KMS-11 (cell line): ENCODE measurements at regions not wholly inside any gene's neighbourhood (a gene's known extent, or its start where the extent isn't known, plus 50 kb on each side); places are given as distances from the start of the nearest gene placed in this dataset.
"Not testable (repeated sequence)": the region's sequence is repeated elsewhere in the genome, so short reads cannot be mapped to it uniquely, and the experiment has no call there.

Experiments
- H2AFZ ChIP-seq: fragments of 200-600 bp; sonication (generic); 2 replicates; pipeline ENCODE4 v1.6.1; 2016; ENCODE audit warnings: antibody characterized with exemption, mixed run types, low read depth
- H3K27ac ChIP-seq: fragments of 200-600 bp; sonication (generic); 2 replicates; pipeline ENCODE4 v1.6.1; 2016; ENCODE audit warnings: mild to moderate bottlenecking, mixed run types
- H3K27me3 ChIP-seq: fragments of 200-600 bp; sonication (generic); 2 replicates; pipeline ENCODE4 v1.6.1; 2017; ENCODE audit warnings: mild to moderate bottlenecking, low read depth, mixed run types, moderate library complexity; ENCODE audit not compliant: insufficient read depth
- H3K36me3 ChIP-seq: fragments of 200-600 bp; sonication (generic); 2 replicates; pipeline ENCODE4 v1.6.1; 2017; ENCODE audit warnings: mild to moderate bottlenecking, mixed run types; ENCODE audit not compliant: insufficient read depth
- H3K4me1 ChIP-seq: fragments of 200-600 bp; sonication (generic); 2 replicates; pipeline ENCODE4 v1.6.1; 2016; ENCODE audit warnings: mild to moderate bottlenecking, low read depth, mixed run types; ENCODE audit not compliant: poor library complexity, severe bottlenecking
- H3K4me2 ChIP-seq: fragments of 200-600 bp; sonication (generic); 2 replicates; pipeline ENCODE4 v1.7.0; 2016; ENCODE audit warnings: mild to moderate bottlenecking, mixed run types
- H3K4me3 ChIP-seq: fragments of 200-600 bp; sonication (generic); IDR thresholded peaks from 2 replicates; pipeline ENCODE4 v1.6.1; 2017; ENCODE audit warnings: low read depth, low read length, mixed read lengths; ENCODE audit not compliant: insufficient read depth
- H3K79me2 ChIP-seq: fragments of 200-600 bp; sonication (generic); 2 replicates; pipeline ENCODE4 v1.6.1; 2016; ENCODE audit warnings: low read depth, mixed run types; ENCODE audit not compliant: insufficient read depth
- H3K9ac ChIP-seq: fragments of 200-600 bp; sonication (generic); 2 replicates; pipeline ENCODE4 v1.6.1; 2016; ENCODE audit warnings: mild to moderate bottlenecking, mixed run types
- H4K20me1 ChIP-seq: fragments of 200-600 bp; sonication (generic); 2 replicates; pipeline ENCODE4 v1.6.1; 2016; ENCODE audit warnings: mild to moderate bottlenecking, mixed run types; ENCODE audit not compliant: insufficient read depth
- TF ChIP-seq, protein P1 (sequence below): fragments of 200-600 bp; sonication (generic); conservative IDR thresholded peaks from 2 replicates; pipeline ENCODE4 v1.6.1; 2017; ENCODE audit warnings: low read depth, mild to moderate bottlenecking, antibody characterized with exemption, low read length, moderate library complexity, mixed read lengths

DNA sequence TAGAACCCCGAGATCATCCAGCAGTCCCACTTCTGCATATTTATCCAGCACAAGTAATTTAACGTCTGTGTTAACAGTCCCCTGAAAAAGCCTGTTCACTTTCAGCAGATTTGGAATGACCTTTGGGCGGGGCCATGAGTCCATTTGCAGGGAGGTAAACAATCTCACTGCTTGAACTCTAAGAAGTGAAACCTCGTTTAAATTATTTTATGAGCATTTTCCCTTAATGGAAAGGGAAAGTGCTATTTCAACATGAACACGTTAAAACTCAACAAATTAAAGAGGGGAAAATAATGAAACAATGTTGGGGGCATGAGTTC lies 282.8 kb downstream of the GATA3 start:
- Histone ChIP-seq H3K4me2 (no peak overlapping the region), H2AFZ (no peak overlapping the region)

DNA sequence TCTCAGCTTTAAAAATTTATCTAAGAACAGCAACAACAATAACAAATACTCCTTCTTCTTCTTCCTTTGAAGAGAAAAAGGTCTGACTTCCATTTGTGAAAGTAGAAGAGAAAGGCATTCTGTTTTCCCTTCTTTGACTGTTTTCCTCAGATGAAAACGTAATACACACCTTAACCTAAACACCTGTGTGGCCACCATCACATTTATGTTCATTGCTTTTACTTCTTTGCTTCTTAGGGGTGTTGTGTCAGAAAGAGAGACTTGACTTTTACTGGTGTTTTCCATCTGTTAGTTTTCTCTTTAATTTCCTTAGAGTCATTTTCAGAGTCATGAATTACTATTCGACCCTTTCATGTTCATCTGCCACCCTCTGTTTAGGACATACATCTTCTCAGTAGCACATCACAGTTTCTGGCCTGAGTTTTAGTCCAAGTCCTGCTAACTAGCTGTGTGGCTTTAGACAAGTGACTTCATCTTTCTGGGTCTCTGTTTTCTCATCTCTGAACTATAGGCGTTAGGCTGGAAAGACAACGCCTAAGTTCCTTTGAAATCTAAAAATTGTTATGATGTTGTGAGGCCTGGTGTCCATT lies 283.8 kb downstream of the GATA3 start:
- Histone ChIP-seq H3K27ac (no peak overlapping the region), H3K79me2 (no peaks in the 10 kb centered on the region), H3K4me3 (no peak overlapping the region), H3K9ac (no peak overlapping the region), H3K27me3 (no peaks in the 10 kb centered on the region), H3K4me1 (peaks cover 4% of the 10 kb centered on the region), H4K20me1 (no peaks in the 10 kb centered on the region), H2AFZ (no peak overlapping the region), H3K4me2 (no peak overlapping the region), H3K36me3 (no peaks in the 10 kb centered on the region)
- TF ChIP-seq, protein P1, sequence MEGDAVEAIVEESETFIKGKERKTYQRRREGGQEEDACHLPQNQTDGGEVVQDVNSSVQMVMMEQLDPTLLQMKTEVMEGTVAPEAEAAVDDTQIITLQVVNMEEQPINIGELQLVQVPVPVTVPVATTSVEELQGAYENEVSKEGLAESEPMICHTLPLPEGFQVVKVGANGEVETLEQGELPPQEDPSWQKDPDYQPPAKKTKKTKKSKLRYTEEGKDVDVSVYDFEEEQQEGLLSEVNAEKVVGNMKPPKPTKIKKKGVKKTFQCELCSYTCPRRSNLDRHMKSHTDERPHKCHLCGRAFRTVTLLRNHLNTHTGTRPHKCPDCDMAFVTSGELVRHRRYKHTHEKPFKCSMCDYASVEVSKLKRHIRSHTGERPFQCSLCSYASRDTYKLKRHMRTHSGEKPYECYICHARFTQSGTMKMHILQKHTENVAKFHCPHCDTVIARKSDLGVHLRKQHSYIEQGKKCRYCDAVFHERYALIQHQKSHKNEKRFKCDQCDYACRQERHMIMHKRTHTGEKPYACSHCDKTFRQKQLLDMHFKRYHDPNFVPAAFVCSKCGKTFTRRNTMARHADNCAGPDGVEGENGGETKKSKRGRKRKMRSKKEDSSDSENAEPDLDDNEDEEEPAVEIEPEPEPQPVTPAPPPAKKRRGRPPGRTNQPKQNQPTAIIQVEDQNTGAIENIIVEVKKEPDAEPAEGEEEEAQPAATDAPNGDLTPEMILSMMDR = no peak

More for the DNA sequence above, 282.8 kb downstream of the GATA3 start:
- Histone ChIP-seq H3K27ac (no peak overlapping the region), H3K9ac (no peak overlapping the region), H3K36me3 (no peaks in the 10 kb centered on the region), H3K4me3 (no peak overlapping the region), H3K4me1 (peaks cover 10% of the 10 kb centered on the region), H4K20me1 (no peaks in the 10 kb centered on the region), H3K79me2 (no peaks in the 10 kb centered on the region), H3K27me3 (no peaks in the 10 kb centered on the region)
- TF ChIP-seq, protein P1 = no peak

DNA sequence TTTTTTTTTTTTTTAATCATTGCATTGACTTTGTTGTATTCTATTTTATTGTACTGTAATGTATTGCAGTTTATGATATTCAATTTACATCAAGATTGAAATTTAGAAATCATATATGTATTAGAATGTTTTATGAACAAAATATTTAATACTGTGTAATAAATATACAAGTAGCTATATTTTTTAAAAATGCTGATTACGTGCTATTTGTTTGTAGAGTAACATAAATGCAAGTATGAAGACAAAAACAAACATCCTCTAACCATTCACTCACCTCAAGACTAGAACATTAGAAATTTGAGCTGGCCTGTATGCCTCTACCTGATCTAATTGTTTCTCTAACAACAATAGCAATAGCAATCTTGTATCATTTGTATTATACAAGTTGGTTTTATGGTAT lies 290.3 kb downstream of the GATA3 start:
- H2AFZ ChIP-seq = no peak overlapping the region
- H4K20me1 ChIP-seq = no peaks in the 10 kb centered on the region
- no peaks in the 10 kb centered on the region for H3K79me2 ChIP-seq
- TF ChIP-seq, protein P1 = no peak
- no peaks in the 10 kb centered on the region for H3K27me3 ChIP-seq
- H3K9ac ChIP-seq = no peak overlapping the region
- no peaks in the 10 kb centered on the region for H3K36me3 ChIP-seq
- no peak overlapping the region for H3K4me2 ChIP-seq
- no peaks in the 10 kb centered on the region for H3K4me1 ChIP-seq
- H3K4me3 ChIP-seq = no peak overlapping the region
- no peak overlapping the region for H3K27ac ChIP-seq

DNA sequence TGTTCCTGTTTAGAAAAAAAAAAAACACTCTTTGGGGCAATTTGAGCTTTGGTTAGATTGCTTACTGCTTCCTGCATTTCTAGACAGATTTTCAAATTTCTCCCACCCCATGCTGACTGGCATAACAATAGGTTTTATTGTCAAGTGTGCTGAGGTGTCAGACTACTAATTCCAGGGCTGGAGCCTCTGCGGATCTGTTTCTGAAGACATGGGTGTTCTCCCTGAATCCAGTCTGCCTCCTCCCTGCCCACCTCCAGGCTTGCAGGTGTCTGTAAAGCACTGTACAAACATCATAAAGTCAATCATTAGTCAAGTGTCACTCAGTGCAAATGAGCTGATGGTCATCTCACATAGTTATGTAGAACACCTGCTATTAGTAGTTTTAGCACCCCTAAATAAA lies 292.4 kb downstream of the GATA3 start:
- no peaks in the 10 kb centered on the region for H3K27me3 ChIP-seq
- no peak overlapping the region for H3K4me2 ChIP-seq
- no peaks in the 10 kb centered on the region for H3K79me2 ChIP-seq
- H3K27ac ChIP-seq = no peak overlapping the region
- H4K20me1 ChIP-seq = no peaks in the 10 kb centered on the region
- no peak overlapping the region for H3K4me3 ChIP-seq
- H3K36me3 ChIP-seq = no peaks in the 10 kb centered on the region
- H3K9ac ChIP-seq = no peak overlapping the region
- H3K4me1 ChIP-seq = no peaks in the 10 kb centered on the region
- no peak overlapping the region for H2AFZ ChIP-seq
- TF ChIP-seq, protein P1 = no peak

DNA sequence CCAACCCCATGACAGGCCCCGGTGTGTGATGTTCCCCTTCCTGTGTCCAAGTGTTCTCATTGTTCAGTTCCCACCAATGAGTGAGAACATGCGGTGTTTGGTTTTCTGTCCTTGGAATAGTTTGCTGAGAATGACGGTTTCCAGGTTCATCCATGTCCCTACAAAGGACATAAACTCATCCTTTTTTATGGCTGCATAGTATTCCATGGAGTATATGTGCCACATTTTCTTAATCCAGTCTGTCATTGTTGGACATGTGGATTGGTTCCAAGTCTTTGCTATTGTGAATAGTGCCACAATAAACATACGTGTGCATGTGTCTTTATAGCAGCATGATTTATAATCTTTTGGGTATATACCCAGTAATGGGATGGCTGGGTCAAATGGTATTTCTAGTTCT lies 293.1 kb downstream of the GATA3 start:
- H3K4me2 ChIP-seq, H3K27ac ChIP-seq, H3K4me3 ChIP-seq, H2AFZ ChIP-seq, H3K27me3 ChIP-seq, H3K36me3 ChIP-seq, H4K20me1 ChIP-seq, H3K9ac ChIP-seq, H3K4me1 ChIP-seq, H3K79me2 ChIP-seq: not testable (repeated sequence)
